Activated CD4-positive, alpha-beta T cell treated with anti-CD3 and anti-CD28 coated beads, Interleukin-2, Interleukin-4, amounts not matched to agents 100 ng/mL and 50 ng/mL, durations not matched to agents 16 hours and 8 hours (primary cell): ENCODE measurements at regions not wholly inside any gene's neighbourhood (a gene's known extent, or its start where the extent isn't known, plus 50 kb on each side); places are given as distances from the start of the nearest gene placed in this dataset.
A peak's percentile ranks its signal among the peaks of the same experiment; 100 is the strongest.
"Not testable (repeated sequence)": the region's sequence is repeated elsewhere in the genome, so short reads cannot be mapped to it uniquely, and the experiment has no call there.

ENCODE experiments used
- DNase-seq: peaks from one replicate; pipeline ENCODE4 v3.0.0-alpha.2; 2020; ENCODE audit warnings: low spot score

- DNase-seq, result no peak
Measured at GRCh38 chr16:29310852-29311314, 95.6 kb downstream of the NPIPB11 start.

- DNase-seq, result not testable (repeated sequence)
Measured at GRCh38 chr16:29310243-29310642, 96.3 kb downstream of the NPIPB11 start.

DNA sequence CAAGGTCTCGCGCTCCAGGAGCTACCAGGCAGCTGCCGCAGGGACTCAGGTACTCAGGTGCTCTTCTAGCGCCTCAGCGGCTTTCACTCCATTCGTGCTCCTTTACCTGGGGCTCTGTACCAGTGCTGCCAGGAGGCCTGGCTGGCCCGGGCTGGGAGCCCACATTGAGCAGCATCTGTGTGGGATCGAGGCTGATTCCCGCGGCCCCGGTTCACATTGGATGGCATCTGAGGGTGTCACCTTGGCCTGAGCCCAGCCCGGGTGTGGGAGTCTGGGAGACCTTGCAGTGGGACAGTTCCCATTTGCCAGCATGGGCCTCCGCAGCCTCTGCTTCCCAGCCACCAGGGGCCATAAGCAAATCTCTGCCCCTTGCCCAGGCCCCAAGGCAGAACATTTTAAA lies 96.9 kb downstream of the NPIPB11 start:
- DNase-seq, result not testable (repeated sequence)

GRCh38 chr16:29308644-29309546 lies 97.6 kb downstream of the NPIPB11 start:
- no peak for DNase-seq

- no peak for DNase-seq
Measured at GRCh38 chr16:29307598-29308507, 98.7 kb downstream of the NPIPB11 start.

DNA sequence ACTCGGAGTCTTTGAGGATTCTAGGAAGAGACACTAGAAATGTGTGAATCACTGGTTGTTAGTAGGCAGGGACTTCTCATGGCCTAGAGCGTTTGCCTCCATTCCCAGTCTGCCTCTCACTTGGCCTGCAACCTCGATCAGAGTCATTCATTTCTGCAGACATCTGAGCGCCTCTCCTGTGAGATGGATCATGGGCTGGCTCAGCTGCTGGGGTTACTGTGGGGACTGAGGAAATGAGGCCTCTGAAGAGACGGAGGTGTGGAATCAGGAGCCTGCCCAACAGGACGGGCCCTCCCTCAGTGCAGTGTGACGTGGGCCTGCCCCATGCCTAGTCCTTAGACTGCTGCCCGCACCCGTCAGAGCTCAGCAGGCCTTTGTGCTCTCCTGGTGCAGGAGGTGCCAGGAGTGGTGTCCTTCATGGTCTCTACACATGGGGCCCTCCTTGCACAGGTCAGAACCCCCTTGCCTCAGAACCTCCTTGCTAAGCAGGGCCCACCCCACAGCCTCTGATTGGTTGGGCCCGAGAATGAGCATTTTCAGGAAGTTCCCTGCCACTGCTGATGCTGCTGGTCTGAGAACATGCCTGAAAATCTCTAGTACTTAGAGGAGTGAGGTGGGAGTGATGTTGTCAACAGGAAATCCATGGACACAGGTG lies 99.4 kb downstream of the NPIPB11 start:
- no peak for DNase-seq

DNA sequence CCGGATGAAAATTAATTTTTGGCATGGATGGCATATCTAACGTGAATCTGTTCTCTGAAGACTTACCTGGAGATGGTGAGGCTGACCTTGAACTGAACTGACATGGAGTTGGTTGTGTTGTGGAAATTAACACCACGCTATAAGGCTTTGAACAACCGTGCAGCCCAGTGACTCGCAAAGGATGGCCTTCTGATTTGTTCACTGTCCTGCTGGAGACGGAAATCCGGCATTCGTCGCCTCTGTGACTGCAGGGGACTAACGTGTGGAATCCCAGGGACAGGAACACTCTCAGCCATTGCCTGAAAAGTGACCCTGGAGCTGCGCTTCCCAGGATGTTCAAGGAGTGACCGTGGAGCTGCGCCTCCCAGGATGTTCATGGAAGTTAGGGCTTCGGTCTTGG lies 100.3 kb downstream of the NPIPB11 start:
- DNase-seq, result no peak

DNA sequence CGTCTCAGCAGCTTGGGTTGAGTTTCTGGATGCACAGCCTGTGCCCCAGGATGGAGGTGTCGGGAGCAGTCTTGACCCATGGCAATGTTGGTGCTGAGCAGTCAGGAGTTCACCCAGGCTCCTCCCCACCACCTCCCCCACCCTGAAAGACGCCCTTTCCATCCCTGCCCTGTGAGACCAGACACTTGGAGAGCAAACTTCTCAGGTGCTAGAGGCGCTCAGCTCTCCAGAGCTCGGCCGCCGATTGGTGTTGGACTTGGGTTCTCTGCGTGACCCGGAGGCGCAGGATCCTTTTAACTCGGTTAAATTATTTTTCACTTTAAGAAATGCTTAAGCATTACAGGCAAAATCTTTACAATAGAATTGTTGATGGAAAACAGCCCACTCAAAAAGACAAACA lies 101.5 kb downstream of the NPIPB11 start:
- DNase-seq, result not testable (repeated sequence)

- DNase-seq, result no peak
Measured at GRCh38 chr16:29304251-29304650, 102.3 kb downstream of the NPIPB11 start.

GRCh38 chr16:29303520-29303919 lies 103.0 kb downstream of the NPIPB11 start:
- DNase-seq, result no peak

DNA sequence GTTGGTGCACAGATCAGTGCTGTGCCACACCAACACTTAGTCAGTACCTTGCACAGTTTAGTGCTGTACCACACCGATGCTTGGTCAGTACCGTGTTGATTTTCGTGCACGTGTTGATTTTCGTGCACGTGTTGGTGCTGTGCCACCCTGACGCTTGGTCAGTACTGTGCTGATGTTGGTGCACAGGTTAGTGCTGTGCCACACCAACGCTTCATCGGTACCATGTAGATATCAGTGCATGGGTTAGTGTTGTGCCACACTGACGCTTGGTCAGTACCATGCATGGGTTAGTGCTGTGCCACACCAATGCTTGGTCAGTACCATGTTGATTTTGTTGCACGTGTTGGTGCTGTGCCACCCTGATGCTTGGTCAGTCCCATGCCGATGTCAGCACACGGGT lies 103.5 kb downstream of the NPIPB11 start:
- no peak for DNase-seq

DNA sequence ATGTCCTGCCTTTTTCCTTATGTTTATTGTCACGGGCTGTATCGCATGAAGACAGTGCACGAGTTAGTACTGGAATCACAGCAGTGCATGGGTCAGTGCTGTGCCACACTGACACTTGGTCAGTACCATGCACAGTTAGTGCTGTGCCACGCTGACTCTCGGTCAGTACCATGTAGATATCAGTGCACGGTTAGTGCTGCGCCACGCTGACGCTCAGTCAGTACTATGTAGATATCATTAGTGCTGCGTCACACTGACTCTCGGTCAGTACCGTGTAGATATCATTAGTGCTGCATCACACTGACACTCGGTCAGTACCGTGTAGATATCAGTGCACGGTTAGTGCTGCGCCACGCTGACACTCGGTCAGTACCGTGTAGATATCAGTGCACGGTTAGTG lies 104.1 kb downstream of the NPIPB11 start:
- not testable (repeated sequence) for DNase-seq

DNA sequence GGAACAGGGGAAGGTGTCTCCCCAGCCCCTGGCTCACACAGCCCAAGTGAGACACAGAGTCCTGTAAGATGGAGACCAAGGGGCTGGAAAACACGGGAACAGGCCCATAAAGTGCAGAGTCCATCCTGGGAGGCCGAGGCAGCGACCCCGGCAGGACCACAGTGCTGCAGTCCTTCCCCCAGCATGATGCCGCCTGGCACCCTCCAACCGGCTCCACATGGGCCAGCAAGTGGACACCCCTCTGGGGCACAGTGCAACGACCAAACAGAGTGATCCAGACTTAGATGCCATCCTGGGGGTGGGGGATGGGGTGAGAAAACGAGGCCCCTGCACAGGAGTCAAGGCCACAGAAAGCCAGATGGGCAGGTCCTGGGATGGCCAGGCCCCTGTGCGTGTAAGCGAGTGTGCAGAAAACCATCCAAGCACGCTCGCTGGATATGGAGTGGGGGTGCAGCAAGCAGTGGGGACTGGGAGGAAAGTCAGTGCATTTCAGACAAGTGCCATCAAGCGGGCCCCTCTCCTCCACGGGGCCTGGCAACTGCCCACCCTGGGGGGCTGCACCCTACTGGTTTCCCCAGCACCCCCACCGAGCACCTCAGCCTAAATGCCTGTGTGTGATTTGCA lies 104.7 kb downstream of the NPIPB11 start:
- DNase-seq, result not testable (repeated sequence)

DNA sequence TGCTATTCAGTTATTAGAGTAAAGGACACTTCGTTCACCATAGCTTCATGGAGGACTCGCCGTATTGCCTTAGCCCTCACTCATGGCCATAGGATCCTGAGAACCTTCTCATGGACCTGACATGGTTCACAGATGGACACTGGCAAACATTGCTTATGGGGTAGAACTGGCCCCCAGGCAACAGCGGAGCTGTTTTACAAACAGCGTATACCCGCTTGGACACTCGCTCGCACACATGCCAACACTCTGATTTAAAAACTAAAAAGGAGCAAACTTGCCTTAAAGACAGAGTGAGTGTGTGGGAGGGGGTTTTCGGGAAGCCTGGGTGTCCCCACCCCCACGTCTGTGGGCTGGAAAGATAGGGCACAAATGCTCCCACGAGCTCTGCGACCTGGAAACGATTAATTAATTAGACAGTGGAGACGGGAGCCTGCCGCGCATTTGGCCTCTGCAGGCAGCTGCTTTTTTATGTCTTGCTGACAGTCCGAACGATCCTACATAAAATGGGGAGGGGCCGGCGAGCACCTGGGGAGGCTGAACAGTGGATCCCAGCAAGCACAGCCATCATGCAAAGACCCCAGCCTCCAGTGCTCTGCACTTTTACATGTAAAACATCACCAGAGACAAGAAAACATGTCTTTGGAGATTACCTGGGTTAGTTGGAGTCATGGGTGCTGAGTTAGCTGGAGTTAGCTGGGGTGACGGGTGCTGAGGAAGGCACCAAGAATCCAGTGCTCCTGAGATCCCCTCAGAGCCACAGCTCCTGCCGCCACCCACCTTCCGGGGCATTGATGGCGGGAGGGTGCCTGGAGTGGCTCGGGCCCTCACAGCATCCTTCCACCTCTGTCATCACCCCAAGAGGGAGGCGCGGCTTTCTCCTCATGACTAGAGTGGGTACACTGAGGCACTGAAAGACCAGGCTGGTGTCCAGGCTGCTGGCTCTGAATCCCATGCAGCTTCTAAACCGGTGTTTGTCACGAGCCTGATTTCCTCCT lies 105.7 kb downstream of the NPIPB11 start:
- DNase-seq, result not testable (repeated sequence)

- DNase-seq, result peak; percentile 15
Measured at GRCh38 chr16:29300030-29300491, 106.5 kb downstream of the NPIPB11 start.

DNA sequence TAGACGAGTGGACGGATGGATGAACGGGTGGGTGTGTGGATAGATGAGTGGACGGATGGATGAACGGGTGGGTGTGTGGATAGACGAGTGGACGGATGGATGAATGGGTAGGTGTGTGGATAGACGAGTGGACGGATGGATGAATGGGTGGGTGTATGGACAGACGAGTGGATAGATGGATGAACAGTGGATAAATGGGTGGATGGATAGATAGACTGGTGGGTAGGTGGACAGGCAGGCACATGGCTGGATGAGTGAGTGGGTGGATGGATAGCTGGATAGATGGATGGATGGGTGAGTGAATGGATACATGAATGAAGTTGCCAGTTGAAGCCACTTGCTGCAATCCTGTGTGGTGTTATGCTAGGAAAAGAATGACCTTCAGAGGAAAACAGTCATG lies 107.5 kb downstream of the NPIPB11 start:
- DNase-seq, result not testable (repeated sequence)

DNA sequence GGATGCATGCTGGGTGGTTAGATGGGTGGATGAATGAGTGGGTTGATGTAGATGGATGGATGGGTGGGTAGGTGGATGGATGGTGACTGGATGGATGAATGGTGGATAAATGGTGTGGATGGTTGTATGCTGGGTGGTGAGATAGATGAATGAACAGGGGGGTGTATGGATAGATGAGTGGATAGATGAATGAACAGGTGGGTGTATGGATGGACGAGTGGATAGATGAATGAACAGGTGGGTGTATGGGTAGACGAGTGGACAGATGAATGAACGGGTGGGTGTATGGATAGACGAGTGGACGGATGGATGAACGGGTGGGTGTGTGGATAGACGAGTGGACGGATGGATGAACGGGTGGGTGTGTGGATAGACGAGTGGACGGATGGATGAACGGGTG lies 108.2 kb downstream of the NPIPB11 start:
- DNase-seq, result not testable (repeated sequence)

DNA sequence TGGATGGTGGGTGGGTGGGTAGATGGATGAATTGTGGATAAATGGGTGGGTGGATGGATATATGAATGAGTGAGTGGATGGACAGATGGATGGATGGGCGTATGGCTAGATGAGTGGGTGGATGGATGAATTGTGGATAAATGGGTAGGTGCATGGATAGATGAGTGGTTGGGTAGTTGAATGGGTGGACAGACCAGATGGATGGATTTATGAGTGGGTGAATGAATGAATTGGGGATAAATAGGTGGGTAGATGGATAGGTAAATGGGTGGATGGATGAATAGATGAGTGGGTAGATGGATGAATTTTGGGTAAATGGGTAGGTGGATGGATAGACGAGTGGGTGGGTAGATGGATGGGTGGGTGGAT lies 108.7 kb downstream of the NPIPB11 start:
- DNase-seq, result not testable (repeated sequence)

GRCh38 chr16:29297144-29297808 lies 109.2 kb downstream of the NPIPB11 start:
- not testable (repeated sequence) for DNase-seq

DNA sequence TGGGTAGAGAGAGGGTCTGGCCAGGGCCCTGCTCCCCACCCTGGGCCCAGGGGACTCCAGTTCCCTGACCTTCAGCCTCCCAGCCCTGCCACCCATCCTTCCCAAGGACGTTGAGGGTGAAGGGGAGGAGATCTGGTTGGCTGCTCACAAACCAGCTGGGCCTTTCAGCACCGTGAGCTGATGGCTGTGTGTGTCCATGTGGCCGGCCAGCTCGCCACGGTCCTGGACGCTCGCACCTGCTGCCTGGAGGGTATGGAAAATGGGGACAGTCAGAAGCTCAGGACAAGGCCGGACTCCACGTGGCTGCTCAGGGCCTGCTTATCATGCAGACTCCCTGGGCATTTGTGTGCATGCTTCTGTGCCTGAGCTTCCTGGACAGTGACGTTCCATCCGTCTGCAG lies 110.3 kb downstream of the NPIPB11 start:
- not testable (repeated sequence) for DNase-seq
